D721Med (cell line): ENCODE measurements at regions not wholly inside any gene's neighbourhood (a gene's known extent, or its start where the extent isn't known, plus 50 kb on each side); places are given as distances from the start of the nearest gene placed in this dataset.
"Not testable (repeated sequence)": the region's sequence is repeated elsewhere in the genome, so short reads cannot be mapped to it uniquely, and the experiment has no call there.

Experiments
- DNase-seq: peaks from one replicate; pipeline ENCODE4 v3.0.0; 2011; ENCODE audit warnings: low spot score; ENCODE audit not compliant: insufficient read length
- FAIRE-seq: peaks from 2 replicates; lab custom pipeline; 2011; peaks lifted over from hg19 to GRCh38; lab: Jason Lieb, UNC
- TF ChIP-seq, protein P1 (sequence below): IDR thresholded peaks from 2 replicates; pipeline ENCODE4 v1.5.1; 2012; ENCODE audit warnings: mild to moderate bottlenecking, control low read depth; ENCODE audit not compliant: insufficient read depth; ENCODE audit errors: missing control alignments

DNA sequence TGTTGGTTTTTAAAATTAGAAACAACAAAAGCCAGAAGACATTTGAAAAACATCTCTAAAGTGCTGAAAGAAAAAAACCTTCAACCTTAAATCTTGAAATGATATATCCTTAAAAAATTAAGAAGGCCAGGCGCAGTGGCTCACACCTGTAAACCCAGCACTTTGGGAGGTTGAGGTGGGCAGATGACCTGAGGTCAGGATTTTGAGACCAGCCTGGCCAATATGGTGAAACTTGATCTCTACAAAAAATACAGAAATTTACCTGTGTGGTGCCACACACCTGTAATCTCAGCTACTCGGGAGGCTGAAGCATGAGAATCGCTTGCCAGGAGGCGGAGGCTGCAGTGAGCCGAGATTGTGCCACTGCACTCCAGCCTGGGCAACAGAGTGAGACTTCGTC lies 87.7 kb upstream of the SIX2 start:
- no peak for FAIRE-seq
- TF ChIP-seq, protein P1, sequence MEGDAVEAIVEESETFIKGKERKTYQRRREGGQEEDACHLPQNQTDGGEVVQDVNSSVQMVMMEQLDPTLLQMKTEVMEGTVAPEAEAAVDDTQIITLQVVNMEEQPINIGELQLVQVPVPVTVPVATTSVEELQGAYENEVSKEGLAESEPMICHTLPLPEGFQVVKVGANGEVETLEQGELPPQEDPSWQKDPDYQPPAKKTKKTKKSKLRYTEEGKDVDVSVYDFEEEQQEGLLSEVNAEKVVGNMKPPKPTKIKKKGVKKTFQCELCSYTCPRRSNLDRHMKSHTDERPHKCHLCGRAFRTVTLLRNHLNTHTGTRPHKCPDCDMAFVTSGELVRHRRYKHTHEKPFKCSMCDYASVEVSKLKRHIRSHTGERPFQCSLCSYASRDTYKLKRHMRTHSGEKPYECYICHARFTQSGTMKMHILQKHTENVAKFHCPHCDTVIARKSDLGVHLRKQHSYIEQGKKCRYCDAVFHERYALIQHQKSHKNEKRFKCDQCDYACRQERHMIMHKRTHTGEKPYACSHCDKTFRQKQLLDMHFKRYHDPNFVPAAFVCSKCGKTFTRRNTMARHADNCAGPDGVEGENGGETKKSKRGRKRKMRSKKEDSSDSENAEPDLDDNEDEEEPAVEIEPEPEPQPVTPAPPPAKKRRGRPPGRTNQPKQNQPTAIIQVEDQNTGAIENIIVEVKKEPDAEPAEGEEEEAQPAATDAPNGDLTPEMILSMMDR: no peak
- no peak for DNase-seq

DNA sequence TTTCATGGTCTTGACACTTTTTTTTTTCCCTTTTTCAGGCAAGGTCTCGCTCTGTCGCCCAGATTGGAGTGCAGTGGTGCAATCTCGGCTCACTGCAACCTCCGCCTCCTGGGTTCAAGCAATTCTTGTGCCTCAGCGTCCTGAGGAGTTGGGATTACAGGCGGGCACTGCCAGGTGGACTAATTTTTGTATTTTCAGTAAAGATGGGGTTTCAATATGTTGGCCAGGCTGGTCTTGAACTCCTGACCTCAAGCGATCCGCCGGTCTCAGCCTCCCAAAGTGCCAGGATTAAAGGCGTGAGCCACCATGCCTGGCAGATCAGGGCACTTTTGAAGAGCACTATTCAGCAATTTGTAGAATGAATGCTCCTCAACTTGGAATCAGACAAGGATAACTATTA lies 86.8 kb upstream of the SIX2 start:
- FAIRE-seq, DNase-seq: not testable (repeated sequence)

DNA sequence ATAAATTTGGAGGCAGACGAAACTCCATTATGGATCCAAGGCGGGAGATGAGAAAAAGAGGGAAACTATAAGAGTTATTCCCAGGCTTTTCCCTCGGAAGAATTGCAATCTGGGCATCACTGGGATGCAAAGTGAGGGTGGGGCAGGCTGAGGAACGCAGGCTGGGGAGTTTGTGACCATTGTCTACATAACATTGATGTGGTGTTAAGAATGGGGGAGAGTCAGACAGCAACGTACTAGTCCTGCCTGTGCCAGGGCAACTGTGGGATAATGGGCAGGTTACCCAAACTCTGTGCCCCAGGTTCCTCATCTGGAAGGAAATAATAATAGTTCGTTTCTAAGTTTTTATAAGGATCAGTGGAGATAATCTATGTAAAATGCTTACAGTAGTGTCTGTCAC lies 84.4 kb upstream of the SIX2 start:
- no peak for DNase-seq
- FAIRE-seq: no peak
- TF ChIP-seq, protein P1: no peak

DNA sequence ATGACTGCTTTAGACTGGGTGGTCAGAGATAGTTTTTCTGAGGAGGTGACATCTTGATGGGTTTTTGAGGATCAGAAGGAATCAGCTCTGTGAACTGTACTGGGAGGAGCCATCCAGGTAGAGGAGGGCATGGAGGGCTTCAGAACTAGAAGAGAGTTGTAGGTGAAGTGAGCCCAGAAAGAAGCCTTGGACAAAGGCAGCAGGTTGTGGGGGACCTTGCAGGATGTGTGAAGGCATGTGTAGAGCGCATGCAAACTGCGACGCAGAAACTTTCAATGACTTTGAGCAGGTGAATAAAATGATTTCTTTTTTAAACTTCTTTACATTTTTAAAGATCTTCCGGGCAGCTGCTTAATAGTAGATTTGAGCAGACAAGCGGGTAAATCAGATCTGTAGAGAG lies 83.9 kb upstream of the SIX2 start:
- FAIRE-seq (no peak), DNase-seq (no peak)
- TF ChIP-seq, protein P1: no peak

DNA sequence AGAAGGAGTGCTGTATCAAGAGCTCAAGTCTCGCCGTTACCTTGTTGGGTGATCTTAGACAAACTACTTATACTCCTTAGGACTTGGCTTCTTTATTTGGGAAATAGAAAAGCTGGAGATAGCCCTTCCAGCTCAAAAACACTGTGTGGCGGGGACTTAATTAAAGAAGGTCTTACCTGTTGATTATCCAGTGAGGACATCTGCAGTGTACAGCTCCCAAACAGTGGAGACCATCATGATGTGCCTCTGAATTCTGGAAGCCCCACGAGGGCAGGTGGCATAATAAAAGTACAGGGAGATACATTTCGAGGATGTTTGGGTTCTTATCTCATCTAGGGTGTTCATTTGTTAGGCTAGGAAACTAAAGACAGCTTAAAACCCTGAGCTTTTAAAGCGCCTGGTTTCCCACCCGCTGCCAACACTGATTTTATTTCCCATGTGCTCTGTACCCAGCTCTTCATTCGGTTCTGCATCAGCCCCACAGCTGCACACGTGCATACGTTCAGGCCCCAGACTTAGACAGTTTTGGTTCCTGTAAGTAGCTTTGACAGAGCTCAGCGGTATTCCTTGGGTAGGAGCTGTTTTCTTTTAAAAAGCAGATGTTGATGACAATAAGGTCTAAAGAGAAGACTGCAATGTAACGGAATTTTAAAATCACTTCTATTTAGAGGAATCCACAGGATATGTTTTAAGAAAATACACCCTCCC lies 80.5 kb upstream of the SIX2 start:
- TF ChIP-seq, protein P1: no peak
- DNase-seq (no peak), FAIRE-seq (no peak)

DNA sequence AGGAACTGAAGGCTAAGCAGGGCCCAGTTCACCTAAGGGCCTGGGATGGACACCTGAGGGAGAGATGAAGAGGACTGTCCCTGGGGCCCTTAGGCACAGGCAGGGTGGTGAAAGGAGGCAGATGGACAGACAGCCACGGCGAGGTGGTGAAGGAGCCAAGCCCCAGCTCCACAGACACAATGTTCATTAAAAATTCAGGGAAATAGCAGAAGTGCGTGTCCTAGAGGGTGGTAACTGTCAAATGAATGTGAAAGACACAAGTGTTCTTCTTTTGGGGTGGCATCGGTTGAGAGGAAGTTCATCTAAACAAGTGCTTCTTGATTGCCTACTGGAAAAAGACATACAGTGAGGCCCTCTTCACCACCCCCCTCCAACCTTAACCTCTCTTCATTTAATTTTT lies 76.2 kb upstream of the SIX2 start:
- FAIRE-seq (no peak), DNase-seq (no peak)
- TF ChIP-seq, protein P1: no peak

DNA sequence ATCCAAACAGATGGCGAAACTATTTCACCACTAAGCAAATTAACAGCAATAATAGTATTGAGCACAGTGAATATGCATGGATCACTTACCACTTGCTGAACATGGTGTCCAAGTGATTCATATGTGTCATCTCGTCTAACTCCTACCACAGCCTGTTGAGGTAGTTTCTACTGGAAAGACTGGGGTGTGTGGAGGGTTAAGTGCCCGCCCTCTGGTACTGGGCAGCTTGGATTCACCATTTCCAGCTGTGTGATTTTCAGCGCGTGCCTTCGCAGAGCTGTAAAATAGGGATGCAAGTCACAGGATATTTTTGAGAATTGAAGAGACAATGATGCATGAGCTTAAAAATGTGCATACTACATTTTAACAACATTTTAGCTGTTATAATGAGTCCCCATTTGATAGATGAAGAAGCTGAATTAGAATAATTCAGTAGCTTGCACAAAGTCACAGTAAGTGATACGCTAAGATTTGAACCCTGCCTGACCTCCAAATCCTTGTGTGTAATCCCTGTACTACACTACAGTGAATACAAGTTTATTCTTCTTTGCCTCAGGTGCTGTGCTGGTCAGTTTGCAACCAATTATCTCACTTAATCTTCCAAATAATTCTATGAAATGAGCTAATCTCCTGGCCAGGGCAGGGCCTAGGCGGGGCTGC lies 75.2 kb upstream of the SIX2 start:
- FAIRE-seq (no peak), DNase-seq (no peak)
- TF ChIP-seq, protein P1: no peak
